Gastrocnemius medialis (tissue), 4 donors: ENCODE measurements at regions not wholly inside any gene's neighbourhood (a gene's known extent, or its start where the extent isn't known, plus 50 kb on each side); places are given as distances from the start of the nearest gene placed in this dataset.

Experiments used
- CTCF ChIP-seq, 5 experiments: fragments of 450-650 bp in 3 of 5; fragments of 200-600 bp in 2 of 5; sonication (generic) in 2 of 5; IDR thresholded peaks in 4 of 5; conservative IDR thresholded peaks in 1 of 5; 1 replicate in 4 of 5; 2 replicates in 1 of 5; pipeline ENCODE4 v1.5.1; 2016 to 2019; ENCODE audit warnings: antibody characterized with exemption in 5 of 5, mild to moderate bottlenecking in 3 of 5, moderate library complexity in 3 of 5
- POLR2A ChIP-seq, 2 donors: fragments of 450-650 bp; IDR thresholded peaks; one replicate each; pipeline ENCODE4 v1.6.1; 2017; ENCODE audit warnings: antibody characterized with exemption in 2 of 2, mild to moderate bottlenecking in 2 of 2, moderate library complexity in 2 of 2

- TF ChIP-seq CTCF (IDR thresholded peaks at IDR 0.05 in 4 of 5, conservative IDR thresholded peaks at IDR 0.05 in 1 of 5) (no peak), POLR2A (IDR thresholded peaks at IDR 0.05) (no peak)
Observed at GRCh38 chr21:15498455-15498854, 231.3 kb upstream of the USP25 start.
